Activated T-cell treated with anti-CD3 and anti-CD28 coated beads, Interleukin-2, amount 50 U/mL, for 4 hours (primary cell): ENCODE measurements at regions not wholly inside any gene's neighbourhood (a gene's known extent, or its start where the extent isn't known, plus 50 kb on each side); places are given as distances from the start of the nearest gene placed in this dataset.

Experiments
- ATAC-seq, 2 donors: fragments of 200-7000 bp; cut with Tn5 transposase; one replicate each; pipeline ENCODE4 v1.10.0; 2021
- DNase-seq: peaks from one replicate; pipeline ENCODE4 v3.0.0-alpha.2; 2020
- H3K27me3 Mint-ChIP-seq: one replicate; pipeline ENCODE4 v1.8.0; 2021; ENCODE audit warnings: low read depth, mixed read lengths
- H3K36me3 Mint-ChIP-seq: one replicate; pipeline ENCODE4 v1.8.0; 2022; ENCODE audit warnings: mixed read lengths; ENCODE audit not compliant: insufficient read depth
- H3K4me1 Mint-ChIP-seq: one replicate; pipeline ENCODE4 v1.8.0; 2021; ENCODE audit warnings: low read depth, mixed read lengths
- H3K4me3 Mint-ChIP-seq: one replicate; pipeline ENCODE4 v1.8.0; 2021; ENCODE audit warnings: mild to moderate bottlenecking, moderate library complexity, mixed read lengths
- H3K9me3 Mint-ChIP-seq: one replicate; pipeline ENCODE4 v1.8.0; 2021; ENCODE audit warnings: mixed read lengths

GRCh38 chr6:14349507-14349906 is 231.9 kb downstream of the CD83 start:
- peaks cover 6% of the 10 kb centered on the region for H3K4me1 Mint-ChIP-seq
- no peak overlapping the region for H3K4me3 Mint-ChIP-seq
- no peaks in the 10 kb centered on the region for H3K36me3 Mint-ChIP-seq
- H3K27me3 Mint-ChIP-seq = no peaks in the 10 kb centered on the region
- ATAC-seq (no peak), DNase-seq (no peak)
- no peaks in the 10 kb centered on the region for H3K9me3 Mint-ChIP-seq

- peaks cover 9% of the 10 kb centered on the region for H3K4me1 Mint-ChIP-seq
- H3K9me3 Mint-ChIP-seq = no peaks in the 10 kb centered on the region
- ATAC-seq = no peak
These were observed 232.6 kb downstream of the CD83 start for GRCh38 chr6:14350210-14350609.

GRCh38 chr6:14353281-14353680 is 235.7 kb downstream of the CD83 start:
- no peaks in the 10 kb centered on the region for H3K27me3 Mint-ChIP-seq
- no peaks in the 10 kb centered on the region for H3K36me3 Mint-ChIP-seq
- H3K4me3 Mint-ChIP-seq = no peak overlapping the region
- no peak for ATAC-seq
- peaks cover 10% of the 10 kb centered on the region for H3K4me1 Mint-ChIP-seq
- DNase-seq = no peak
- H3K9me3 Mint-ChIP-seq = no peaks in the 10 kb centered on the region

More at GRCh38 chr6:14350210-14350609, 232.6 kb downstream of the CD83 start:
- H3K27me3 Mint-ChIP-seq = no peaks in the 10 kb centered on the region
- no peak for DNase-seq
- H3K4me3 Mint-ChIP-seq = no peak overlapping the region
- H3K36me3 Mint-ChIP-seq = no peaks in the 10 kb centered on the region

- ATAC-seq (no peak), DNase-seq (no peak)
- Mint-ChIP-seq H3K4me1 (peaks cover 10% of the 10 kb centered on the region), H3K9me3 (no peaks in the 10 kb centered on the region), H3K27me3 (no peaks in the 10 kb centered on the region), H3K4me3 (no peak overlapping the region), H3K36me3 (no peaks in the 10 kb centered on the region)
These were observed 236.2 kb downstream of the CD83 start for GRCh38 chr6:14353798-14354197.

GRCh38 chr6:14354919-14355572 is 237.5 kb downstream of the CD83 start:
- Mint-ChIP-seq H3K4me3 (no peak overlapping the region), H3K27me3 (no peaks in the 10 kb centered on the region), H3K36me3 (no peaks in the 10 kb centered on the region), H3K9me3 (no peaks in the 10 kb centered on the region), H3K4me1 (peaks cover 10% of the 10 kb centered on the region)
- DNase-seq = peak; percentile 20
- ATAC-seq = peak; percentile 55 to 71

- ATAC-seq (no peak), DNase-seq (no peak)
- Mint-ChIP-seq H3K4me1 (peaks cover 4% of the 10 kb centered on the region), H3K36me3 (no peaks in the 10 kb centered on the region), H3K4me3 (no peak overlapping the region), H3K27me3 (no peaks in the 10 kb centered on the region), H3K9me3 (no peaks in the 10 kb centered on the region)
These were observed 241.9 kb downstream of the CD83 start for GRCh38 chr6:14359438-14359837.

- no peak for DNase-seq
- no peak overlapping the region for H3K4me3 Mint-ChIP-seq
- ATAC-seq = no peak
- no peaks in the 10 kb centered on the region for H3K27me3 Mint-ChIP-seq
- H3K9me3 Mint-ChIP-seq = no peaks in the 10 kb centered on the region
- H3K4me1 Mint-ChIP-seq = no peaks in the 10 kb centered on the region
- no peaks in the 10 kb centered on the region for H3K36me3 Mint-ChIP-seq
These were observed 243.0 kb downstream of the CD83 start for GRCh38 chr6:14360565-14360964.

- no peaks in the 10 kb centered on the region for H3K9me3 Mint-ChIP-seq
- DNase-seq (no peak), ATAC-seq (no peak)
- no peaks in the 10 kb centered on the region for H3K36me3 Mint-ChIP-seq
- no peak overlapping the region for H3K4me3 Mint-ChIP-seq
- no peaks in the 10 kb centered on the region for H3K27me3 Mint-ChIP-seq
- H3K4me1 Mint-ChIP-seq = no peaks in the 10 kb centered on the region
These were observed 243.7 kb downstream of the CD83 start for GRCh38 chr6:14361297-14361696.

GRCh38 chr6:14361956-14362587 is 244.5 kb downstream of the CD83 start:
- Mint-ChIP-seq H3K4me1 (no peaks in the 10 kb centered on the region), H3K27me3 (no peaks in the 10 kb centered on the region), H3K4me3 (no peak overlapping the region), H3K36me3 (no peaks in the 10 kb centered on the region), H3K9me3 (no peaks in the 10 kb centered on the region)
- DNase-seq (no peak), ATAC-seq (no peak)

GRCh38 chr6:14364370-14364769 is 246.8 kb downstream of the CD83 start:
- Mint-ChIP-seq H3K36me3 (no peaks in the 10 kb centered on the region), H3K9me3 (no peaks in the 10 kb centered on the region), H3K4me1 (no peaks in the 10 kb centered on the region), H3K27me3 (no peaks in the 10 kb centered on the region), H3K4me3 (no peak overlapping the region)
- DNase-seq (no peak), ATAC-seq (no peak)

GRCh38 chr6:14365393-14365792 is 247.8 kb downstream of the CD83 start:
- DNase-seq (no peak), ATAC-seq (no peak)
- H3K4me3 Mint-ChIP-seq = no peak overlapping the region
- no peaks in the 10 kb centered on the region for H3K9me3 Mint-ChIP-seq
- no peaks in the 10 kb centered on the region for H3K27me3 Mint-ChIP-seq
- H3K36me3 Mint-ChIP-seq = no peaks in the 10 kb centered on the region
- H3K4me1 Mint-ChIP-seq = no peaks in the 10 kb centered on the region

GRCh38 chr6:14366315-14366714 is 248.7 kb downstream of the CD83 start:
- no peaks in the 10 kb centered on the region for H3K27me3 Mint-ChIP-seq
- ATAC-seq = no peak
- no peaks in the 10 kb centered on the region for H3K36me3 Mint-ChIP-seq
- no peak for DNase-seq
- peaks cover 2% of the 10 kb centered on the region for H3K4me1 Mint-ChIP-seq
- no peak overlapping the region for H3K4me3 Mint-ChIP-seq
- no peaks in the 10 kb centered on the region for H3K9me3 Mint-ChIP-seq

GRCh38 chr6:14366872-14367271 is 249.3 kb downstream of the CD83 start:
- Mint-ChIP-seq H3K4me3 (no peak overlapping the region), H3K4me1 (peaks cover 8% of the 10 kb centered on the region), H3K9me3 (no peaks in the 10 kb centered on the region), H3K27me3 (no peaks in the 10 kb centered on the region), H3K36me3 (no peaks in the 10 kb centered on the region)
- ATAC-seq (no peak), DNase-seq (no peak)

GRCh38 chr6:14367296-14367695 is 249.7 kb downstream of the CD83 start:
- ATAC-seq (no peak), DNase-seq (no peak)
- Mint-ChIP-seq H3K4me1 (peaks cover 11% of the 10 kb centered on the region), H3K27me3 (no peaks in the 10 kb centered on the region), H3K36me3 (no peaks in the 10 kb centered on the region), H3K4me3 (no peak overlapping the region), H3K9me3 (no peaks in the 10 kb centered on the region)

GRCh38 chr6:14369717-14370116 is 252.1 kb downstream of the CD83 start:
- Mint-ChIP-seq H3K36me3 (no peaks in the 10 kb centered on the region), H3K4me3 (no peak overlapping the region), H3K9me3 (no peaks in the 10 kb centered on the region), H3K4me1 (peaks cover 23% of the 10 kb centered on the region), H3K27me3 (no peaks in the 10 kb centered on the region)
- DNase-seq (no peak), ATAC-seq (no peak)
